ENCODE measurements at regions not wholly inside any gene's neighbourhood (a gene's known extent, or its start where the extent isn't known, plus 50 kb on each side); places are given as distances from the start of the nearest gene placed in this dataset.

GRCh38 chr2:120791962-120792297 lies 56.3 kb downstream of the GLI2 start:
- H3K4me3 ChIP-seq (ENCODE audit: low read depth, low read length) = no peak overlapping the region
- DNase-seq (ENCODE audit: low read depth) = no peak
- TF ChIP-seq CTCF (IDR thresholded peaks at IDR 0.05; ENCODE audit: insufficient read depth, low read depth, low read length, missing control alignments) = no peak

- DNase-seq (ENCODE audit: low read depth) = no peak
- no peak for TF ChIP-seq CTCF (IDR thresholded peaks at IDR 0.05; ENCODE audit: insufficient read depth, low read depth, low read length, missing control alignments)
- no peak overlapping the region for H3K4me3 ChIP-seq (ENCODE audit: low read depth, low read length)
These were observed 58.2 kb downstream of the GLI2 start for GRCh38 chr2:120793682-120794403.

GRCh38 chr2:120794716-120795115 lies 59.0 kb downstream of the GLI2 start:
- no peak for TF ChIP-seq CTCF (IDR thresholded peaks at IDR 0.05; ENCODE audit: insufficient read depth, low read depth, low read length, missing control alignments)
- no peak for DNase-seq (ENCODE audit: low read depth)

GRCh38 chr2:120796094-120796493 lies 60.4 kb downstream of the GLI2 start:
- no peak for TF ChIP-seq CTCF (IDR thresholded peaks at IDR 0.05; ENCODE audit: insufficient read depth, low read depth, low read length, missing control alignments)

More at GRCh38 chr2:120794716-120795115, 59.0 kb downstream of the GLI2 start:
- no peak overlapping the region for H3K4me3 ChIP-seq (ENCODE audit: low read depth, low read length)

GRCh38 chr2:120797421-120798221 lies 62.0 kb downstream of the GLI2 start:
- no peak overlapping the region for H3K4me3 ChIP-seq (ENCODE audit: low read depth, low read length)
- no peak for DNase-seq (ENCODE audit: low read depth)
- TF ChIP-seq CTCF (IDR thresholded peaks at IDR 0.05; ENCODE audit: insufficient read depth, low read depth, low read length, missing control alignments) = no peak

More at GRCh38 chr2:120796094-120796493, 60.4 kb downstream of the GLI2 start:
- no peak overlapping the region for H3K4me3 ChIP-seq (ENCODE audit: low read depth, low read length)
- DNase-seq (ENCODE audit: low read depth) = no peak

- no peak overlapping the region for H3K4me3 ChIP-seq (ENCODE audit: low read depth, low read length)
- no peak for TF ChIP-seq CTCF (IDR thresholded peaks at IDR 0.05; ENCODE audit: insufficient read depth, low read depth, low read length, missing control alignments)
- DNase-seq (ENCODE audit: low read depth) = no peak
These were observed 63.0 kb downstream of the GLI2 start for GRCh38 chr2:120798567-120799247.
